ENCODE measurements at regions not wholly inside any gene's neighbourhood (a gene's known extent, or its start where the extent isn't known, plus 50 kb on each side); places are given as distances from the start of the nearest gene placed in this dataset.

- no peak for DNase-seq (ENCODE audit: low spot score)
Observed at GRCh38 chr18:41237317-41237716, 717.7 kb upstream of the PIK3C3 start.

- no peak for DNase-seq (ENCODE audit: low spot score)
Observed at GRCh38 chr18:41231681-41232080, 723.4 kb upstream of the PIK3C3 start.

DNA sequence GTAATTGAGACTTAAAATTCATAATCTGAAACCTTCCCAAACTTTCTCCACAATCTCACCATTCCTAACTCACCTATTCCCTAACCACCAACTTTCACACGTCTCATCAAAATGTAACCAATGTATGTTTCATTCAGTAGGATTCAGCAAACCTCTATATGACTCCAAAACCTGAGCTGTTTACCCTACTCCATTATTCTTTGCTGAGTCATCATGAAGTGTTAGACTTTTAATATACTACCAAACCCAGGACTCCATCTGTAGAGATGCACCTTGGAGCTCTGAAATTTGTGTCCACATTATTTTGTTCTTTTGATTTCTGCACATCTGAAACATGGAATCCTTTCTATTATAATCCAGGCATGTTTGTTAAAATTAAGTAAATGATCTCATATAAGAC lies 727.0 kb upstream of the PIK3C3 start:
- no peak for DNase-seq (ENCODE audit: low spot score)

DNA sequence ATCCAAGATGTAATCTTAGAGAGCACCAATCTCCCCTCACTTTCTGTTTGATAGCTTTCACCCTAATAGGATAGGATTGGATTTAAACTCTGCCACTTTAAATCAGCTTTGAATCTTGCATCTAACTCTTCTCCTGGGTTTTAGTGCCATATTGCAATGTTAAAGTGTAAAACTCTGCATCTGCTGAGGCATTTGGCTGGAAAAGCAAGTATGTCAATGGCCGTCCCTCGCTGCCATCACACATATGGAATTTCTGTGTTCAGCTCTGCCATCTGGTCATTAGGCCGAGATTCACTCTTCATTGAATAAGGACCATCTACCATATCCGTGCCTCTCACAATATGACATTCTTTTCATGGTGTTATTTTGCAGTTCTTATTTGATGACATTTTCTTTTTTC lies 728.1 kb upstream of the PIK3C3 start:
- no peak for DNase-seq (ENCODE audit: low spot score)

- DNase-seq (ENCODE audit: low spot score): no peak
Observed at GRCh38 chr18:41226186-41226585, 728.8 kb upstream of the PIK3C3 start.

GRCh38 chr18:41216341-41217003 lies 738.6 kb upstream of the PIK3C3 start:
- DNase-seq (ENCODE audit: low spot score): no peak

DNA sequence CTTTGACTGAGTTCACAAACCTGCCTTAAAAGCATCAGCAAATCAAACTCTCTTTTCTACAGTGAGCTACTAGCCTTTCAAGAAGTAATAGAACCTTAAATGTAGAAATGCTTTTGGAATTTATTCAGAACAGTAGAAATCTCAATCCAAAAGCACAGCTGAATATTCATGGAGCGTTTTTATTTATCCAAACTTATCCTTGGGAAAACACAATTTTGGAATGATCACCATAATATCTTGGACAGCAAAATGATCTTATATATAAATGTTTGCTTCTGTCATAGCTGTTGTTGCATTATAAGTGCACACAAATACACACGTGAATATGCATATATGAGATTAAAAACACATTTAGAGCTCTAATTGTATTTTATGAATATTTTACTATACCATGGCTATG lies 747.3 kb upstream of the PIK3C3 start:
- no peak for DNase-seq (ENCODE audit: low spot score)

DNA sequence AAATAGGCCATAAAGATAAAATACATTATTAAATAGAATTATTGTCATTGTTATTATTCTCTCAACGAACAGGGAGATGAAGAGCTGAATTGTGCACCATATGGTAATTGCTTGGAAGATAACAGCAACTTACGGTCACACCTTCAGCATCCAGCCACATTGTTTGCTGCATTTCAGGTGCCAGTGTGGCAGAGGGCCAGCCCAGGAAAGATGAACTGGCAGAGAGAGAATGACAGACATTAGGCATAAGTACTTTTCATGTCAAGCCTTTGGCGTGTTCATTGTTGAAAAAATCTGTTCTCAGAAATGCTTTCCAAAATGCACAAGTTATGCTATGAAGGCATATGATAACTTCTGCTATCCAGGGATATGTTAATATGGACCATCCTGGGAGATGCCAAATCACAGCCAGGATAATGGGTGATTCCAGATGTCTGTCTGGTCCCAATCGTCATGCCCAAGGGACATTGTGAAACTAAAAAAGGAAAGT lies 748.6 kb upstream of the PIK3C3 start:
- DNase-seq (ENCODE audit: low spot score): no peak

DNA sequence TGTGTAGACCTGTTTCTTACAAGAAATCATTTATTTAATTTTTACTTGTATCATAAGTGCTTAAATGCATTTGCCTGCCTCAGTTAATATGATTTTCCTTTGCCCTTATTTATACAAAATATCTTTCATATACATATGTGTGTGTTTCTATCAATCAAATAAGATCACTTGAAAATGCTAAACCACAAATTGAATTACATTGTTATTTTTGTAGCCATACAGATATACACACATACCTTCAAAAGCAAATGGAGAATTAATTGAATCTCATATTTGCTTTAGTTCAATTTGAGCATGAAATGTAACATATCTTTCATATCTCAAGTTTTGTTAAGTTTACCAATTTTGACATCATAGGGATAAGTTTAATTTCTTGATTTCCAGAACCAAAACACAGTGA lies 755.8 kb upstream of the PIK3C3 start:
- DNase-seq (ENCODE audit: low spot score): no peak

DNA sequence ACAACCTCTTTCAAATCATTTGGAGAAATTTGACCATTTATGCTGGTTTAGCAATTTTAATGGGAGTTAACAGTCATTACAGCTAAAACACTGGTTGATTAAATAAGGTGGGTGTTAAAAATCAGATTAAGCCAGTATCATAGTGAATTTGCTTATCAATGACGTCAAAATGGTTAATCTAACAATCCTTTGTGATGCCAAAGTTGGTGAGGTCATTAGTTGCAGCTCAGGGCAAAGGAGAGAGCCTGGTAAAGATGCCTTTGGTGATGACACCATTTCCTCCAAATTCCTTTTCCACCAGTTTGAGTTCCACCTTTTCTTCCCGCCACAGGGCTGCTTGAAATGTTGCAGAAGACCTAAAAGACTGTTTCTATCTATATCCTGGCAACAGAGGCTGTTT lies 757.1 kb upstream of the PIK3C3 start:
- DNase-seq (ENCODE audit: low spot score): no peak

GRCh38 chr18:41170346-41170745 lies 784.7 kb upstream of the PIK3C3 start:
- no peak for DNase-seq (ENCODE audit: low spot score)

- DNase-seq (ENCODE audit: low spot score): no peak
Observed at GRCh38 chr18:41165625-41166024, 789.4 kb upstream of the PIK3C3 start.

DNA sequence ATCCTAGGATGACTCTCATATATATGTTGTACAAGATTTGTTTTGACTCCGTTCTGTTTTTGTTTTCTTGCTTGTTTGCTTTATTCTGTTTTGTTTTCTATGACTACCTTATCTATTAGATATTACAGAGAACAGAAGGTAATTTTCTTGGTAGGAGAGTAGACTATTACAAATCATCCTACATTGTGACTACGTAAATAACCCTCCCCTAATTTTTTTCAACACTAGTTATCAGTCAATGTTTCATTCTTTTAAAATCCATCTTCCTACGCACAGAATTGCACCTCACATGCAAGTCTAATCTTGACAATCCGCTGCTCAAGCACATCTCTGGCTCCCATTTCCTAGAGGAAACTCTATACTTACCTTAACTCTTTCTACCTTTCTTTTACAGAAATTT lies 792.3 kb upstream of the PIK3C3 start:
- no peak for DNase-seq (ENCODE audit: low spot score)

DNA sequence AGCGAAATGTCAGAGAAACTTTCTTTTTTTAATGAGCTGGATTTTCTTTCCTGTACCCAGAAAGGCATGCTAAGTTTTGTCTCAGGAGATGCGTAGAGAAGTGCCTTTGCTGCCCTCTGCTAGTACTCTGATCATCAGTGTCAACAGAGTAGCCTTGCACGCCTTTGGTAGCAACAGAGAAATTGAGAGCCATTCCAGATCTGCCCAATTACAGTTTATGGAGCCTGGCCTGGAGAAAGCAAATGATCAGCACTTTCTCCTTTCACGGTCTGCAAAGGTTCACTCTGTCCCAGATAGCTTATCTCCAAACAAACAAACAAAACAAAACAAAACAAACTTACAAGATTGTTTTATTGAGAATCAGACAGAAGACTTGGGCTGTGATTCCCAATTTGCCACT lies 792.8 kb upstream of the PIK3C3 start:
- DNase-seq (ENCODE audit: low spot score): no peak

DNA sequence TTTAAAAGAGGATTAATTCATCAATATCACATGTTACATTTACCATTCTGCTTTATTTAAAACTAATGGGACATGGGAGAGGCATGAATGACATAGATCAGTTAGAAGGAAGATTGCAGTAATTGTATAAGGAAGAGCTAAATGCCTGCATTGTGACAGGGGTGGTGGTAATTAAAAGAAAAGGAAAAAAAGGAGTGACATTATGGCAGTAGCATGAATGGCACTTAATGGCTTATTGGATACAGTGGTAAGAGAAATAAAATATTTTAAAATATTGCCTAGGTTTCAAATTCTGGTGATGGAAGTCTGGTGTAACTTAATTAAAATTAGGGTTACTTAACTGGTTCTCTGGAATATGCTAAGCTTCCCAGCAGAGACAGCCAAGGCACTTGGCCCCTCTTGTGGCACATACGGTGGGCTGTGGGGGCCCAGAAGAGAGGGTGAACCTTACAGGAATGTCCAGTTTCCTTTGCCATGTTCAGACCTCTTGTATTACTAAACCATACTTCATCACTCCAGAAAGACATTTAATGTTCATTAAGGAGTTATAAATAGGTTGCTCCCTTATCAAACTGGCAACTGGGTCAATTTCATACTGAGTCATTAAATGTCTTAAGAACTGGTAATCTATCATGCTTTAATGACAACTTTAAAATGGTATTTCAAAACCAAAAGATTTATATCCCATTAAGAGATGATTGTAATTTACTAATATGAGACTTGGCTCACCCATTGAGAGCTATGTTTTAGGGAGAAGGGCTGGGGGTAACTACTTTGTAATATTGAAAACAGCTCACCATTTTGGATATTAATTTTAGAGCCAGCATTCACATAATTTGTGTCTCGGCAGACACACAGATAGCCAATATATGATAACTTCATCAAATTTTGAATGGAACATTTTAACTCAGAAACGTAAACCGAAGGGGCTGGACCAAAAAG lies 798.9 kb upstream of the PIK3C3 start:
- DNase-seq (ENCODE audit: low spot score): no peak

- no peak for DNase-seq (ENCODE audit: low spot score)
Observed at GRCh38 chr18:41155025-41155424, 800.0 kb upstream of the PIK3C3 start.

DNA sequence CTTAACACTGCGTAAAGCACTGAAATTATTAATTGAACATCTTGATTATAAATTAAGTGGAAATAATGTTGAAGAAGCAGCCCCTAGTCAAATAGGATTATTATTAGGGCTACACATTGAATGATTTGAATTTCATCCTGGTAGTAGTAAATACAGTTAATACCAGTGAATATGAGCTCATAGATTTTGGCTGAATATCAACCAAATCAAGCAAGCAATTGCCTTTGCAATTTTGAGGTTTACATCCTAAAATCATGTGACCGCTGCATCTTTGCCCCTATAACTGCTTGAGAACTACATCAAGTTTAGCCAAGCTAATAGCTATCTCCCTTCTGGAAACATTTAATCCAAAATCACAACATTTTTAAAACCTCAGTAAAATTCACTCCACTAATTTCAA lies 801.2 kb upstream of the PIK3C3 start:
- DNase-seq (ENCODE audit: low spot score): no peak

GRCh38 chr18:41150316-41150715 lies 804.7 kb upstream of the PIK3C3 start:
- no peak for DNase-seq (ENCODE audit: low spot score)

DNA sequence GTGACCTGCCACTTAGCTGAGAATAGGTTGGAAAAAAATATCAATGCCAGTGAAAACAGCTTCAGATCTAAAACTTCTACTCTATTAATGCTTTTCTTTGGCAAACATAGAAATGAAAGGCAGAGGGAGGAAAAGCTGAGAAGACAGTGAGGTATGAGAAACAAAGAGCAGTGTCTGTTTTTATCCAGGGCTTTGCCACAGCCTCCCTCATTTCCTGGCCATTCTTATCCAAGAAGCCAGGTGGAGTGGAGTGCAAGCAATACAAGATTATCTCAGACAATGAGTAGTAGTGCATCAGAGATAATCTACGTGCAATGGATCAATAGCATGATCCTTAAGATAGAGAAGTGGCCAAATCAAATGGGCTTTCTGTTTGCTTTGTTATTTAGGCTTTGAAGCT lies 808.7 kb upstream of the PIK3C3 start:
- no peak for DNase-seq (ENCODE audit: low spot score)

GRCh38 chr18:41145516-41145915 lies 809.5 kb upstream of the PIK3C3 start:
- DNase-seq (ENCODE audit: low spot score): no peak

GRCh38 chr18:41144441-41144840 lies 810.6 kb upstream of the PIK3C3 start:
- DNase-seq (ENCODE audit: low spot score): no peak

DNA sequence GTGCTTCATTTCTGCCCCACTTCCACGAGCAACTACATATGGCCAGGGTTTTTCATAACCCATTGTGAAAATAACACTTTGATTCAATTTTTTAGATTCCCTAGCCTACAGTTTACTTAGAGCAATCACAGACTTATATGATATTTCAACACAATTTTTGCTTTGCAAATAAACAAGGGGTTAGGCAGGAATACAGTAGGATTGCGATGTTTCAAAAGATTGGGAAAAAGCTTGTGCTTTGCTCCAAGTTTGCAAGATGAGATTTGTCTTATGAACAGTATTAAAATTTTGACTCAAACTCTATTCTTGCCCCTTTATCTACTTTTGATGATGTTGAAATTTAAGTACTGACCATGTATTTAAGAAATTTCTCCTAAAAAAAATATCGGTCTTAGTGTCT lies 814.5 kb upstream of the PIK3C3 start:
- DNase-seq (ENCODE audit: low spot score): no peak

DNA sequence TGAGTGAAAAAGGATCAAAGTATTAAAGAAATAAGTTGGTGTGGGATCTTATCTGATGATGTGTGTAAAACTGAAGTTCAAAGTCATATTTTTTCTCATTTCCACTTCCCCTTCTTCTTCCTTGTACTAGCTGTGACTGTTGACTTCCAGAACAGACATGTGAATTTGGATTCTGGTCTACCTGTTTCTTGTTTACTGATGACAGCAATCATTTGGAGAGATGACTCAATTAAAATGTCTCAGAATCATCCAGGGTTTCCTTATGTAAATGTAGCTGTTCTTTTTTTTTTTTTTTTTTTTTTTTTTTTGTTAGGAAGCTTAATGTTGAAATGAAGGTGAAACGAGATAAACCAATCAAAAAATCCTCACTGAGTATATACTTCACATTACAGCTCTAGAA lies 819.9 kb upstream of the PIK3C3 start:
- no peak for DNase-seq (ENCODE audit: low spot score)
